RWPE2 (cell line): ENCODE measurements at regions not wholly inside any gene's neighbourhood (a gene's known extent, or its start where the extent isn't known, plus 50 kb on each side); places are given as distances from the start of the nearest gene placed in this dataset.
A peak's percentile ranks its signal among the peaks of the same experiment; 100 is the strongest.

Experiments used
- ATAC-seq: fragments of 200-7000 bp; cut with Tn5 transposase; 3 replicates; pipeline ENCODE4 v1.9.1; 2021; ENCODE audit warnings: low read depth
- DNase-seq: peaks from one replicate; pipeline ENCODE4 v3.0.0-alpha.2; 2020; ENCODE audit warnings: low spot score
- H3K27ac ChIP-seq: fragments of 450-650 bp; 2 replicates; pipeline ENCODE4 v1.5.1; 2017; ENCODE audit warnings: mild to moderate bottlenecking; ENCODE audit not compliant: poor library complexity, severe bottlenecking
- H3K27me3 ChIP-seq: fragments of 250-450 bp; sonication (Bioruptor Pico); 2 replicates; pipeline ENCODE4 v1.5.1; 2021; ENCODE audit warnings: mild to moderate bottlenecking, moderate library complexity; ENCODE audit not compliant: insufficient read depth, poor library complexity, severe bottlenecking
- H3K36me3 ChIP-seq: fragments of 250-450 bp; sonication (Bioruptor Pico); 2 replicates; pipeline ENCODE4 v1.5.1; 2020; ENCODE audit warnings: low read depth, mild to moderate bottlenecking, moderate library complexity
- H3K4me1 ChIP-seq: fragments of 250-450 bp; sonication (Bioruptor Pico); 2 replicates; pipeline ENCODE4 v1.5.1; 2021; ENCODE audit warnings: mild to moderate bottlenecking, moderate library complexity; ENCODE audit not compliant: insufficient read depth, poor library complexity, severe bottlenecking
- H3K4me3 ChIP-seq: fragments of 250-450 bp; sonication (Bioruptor Pico); 2 replicates; pipeline ENCODE4 v1.5.1; 2021; ENCODE audit warnings: mild to moderate bottlenecking, moderate library complexity; ENCODE audit not compliant: severe bottlenecking
- H3K9me3 ChIP-seq: fragments of 250-450 bp; sonication (Bioruptor Pico); 2 replicates; pipeline ENCODE4 v1.5.1; 2021; ENCODE audit warnings: mild to moderate bottlenecking, moderate library complexity; ENCODE audit not compliant: severe bottlenecking
- CTCF ChIP-seq: fragments of 450-650 bp; IDR thresholded peaks from one replicate; pipeline ENCODE4 v1.5.1; 2017; ENCODE audit warnings: mild to moderate bottlenecking, moderate library complexity; ENCODE audit not compliant: poor library complexity, severe bottlenecking

GRCh38 chr15:69623392-69624154 is 171.0 kb downstream of the RPLP1 start:
- no peak for TF ChIP-seq CTCF
- no peak overlapping the region for H3K27ac ChIP-seq
- H3K27me3 ChIP-seq: peaks cover 11% of the 10 kb centered on the region
- ATAC-seq: peak; percentile 76
- peaks cover 7% of the 10 kb centered on the region for H3K4me1 ChIP-seq
- H3K36me3 ChIP-seq: no peaks in the 10 kb centered on the region
- H3K4me3 ChIP-seq: no peak overlapping the region
- no peak for DNase-seq
- H3K9me3 ChIP-seq: no peaks in the 10 kb centered on the region

- no peak for TF ChIP-seq CTCF
- Histone ChIP-seq H3K27ac (no peak overlapping the region), H3K27me3 (peaks cover 6% of the 10 kb centered on the region), H3K36me3 (no peaks in the 10 kb centered on the region), H3K4me1 (peaks cover 7% of the 10 kb centered on the region), H3K9me3 (no peaks in the 10 kb centered on the region), H3K4me3 (no peak overlapping the region)
- DNase-seq (no peak), ATAC-seq (peak; percentile 40; the same call in 2 of the 3 replicates)
These were observed 171.5 kb downstream of the RPLP1 start for GRCh38 chr15:69624155-69624520.

GRCh38 chr15:69624816-69625215 is 172.2 kb downstream of the RPLP1 start:
- H3K4me1 ChIP-seq: peaks cover 7% of the 10 kb centered on the region
- no peak overlapping the region for H3K27ac ChIP-seq
- no peak for DNase-seq
- no peaks in the 10 kb centered on the region for H3K36me3 ChIP-seq
- no peak for ATAC-seq
- H3K27me3 ChIP-seq: peaks cover 6% of the 10 kb centered on the region
- TF ChIP-seq CTCF: no peak
- H3K4me3 ChIP-seq: no peak overlapping the region
- no peaks in the 10 kb centered on the region for H3K9me3 ChIP-seq

- no peak for TF ChIP-seq CTCF
- no peak for ATAC-seq
- peaks cover 7% of the 10 kb centered on the region for H3K4me1 ChIP-seq
- H3K9me3 ChIP-seq: no peaks in the 10 kb centered on the region
- no peak for DNase-seq
- no peak overlapping the region for H3K27ac ChIP-seq
- no peaks in the 10 kb centered on the region for H3K36me3 ChIP-seq
- H3K27me3 ChIP-seq: peaks cover 12% of the 10 kb centered on the region
- H3K4me3 ChIP-seq: no peak overlapping the region
These were observed 172.7 kb downstream of the RPLP1 start for GRCh38 chr15:69625328-69625727.
